Panc1 (cell line): ENCODE measurements at regions not wholly inside any gene's neighbourhood (a gene's known extent, or its start where the extent isn't known, plus 50 kb on each side); places are given as distances from the start of the nearest gene placed in this dataset.

Source experiments
- ATAC-seq: fragments of 200-7000 bp; cut with Tn5 transposase; 2 replicates; pipeline ENCODE4 v1.9.1; 2020; ENCODE audit warnings: mild to moderate bottlenecking, moderate library complexity
- BruUV-seq: library from RNA; stranded (reverse); fragments of 400-500 nt; replicated peaks from 2 replicates; lab custom pipeline; 2021; lab: Mats Ljungman, UMichigan
- CTCF ChIA-PET: fragments of 300-600 bp; sonication (Branson Sonifier 250); formaldehyde crosslinking; loops from one replicate; lab custom pipeline; 2022; ENCODE audit warnings: antibody characterized with exemption; lab: Charles Lee
- POLR2A ChIA-PET: fragments of 300-600 bp; sonication (Branson Sonifier 250); formaldehyde crosslinking; loops from one replicate; lab custom pipeline; 2022; ENCODE audit warnings: antibody characterized with exemption; lab: Charles Lee
- DNase-seq: peaks from one replicate; pipeline ENCODE4 v3.0.0-alpha.2; 2010; ENCODE audit warnings: low read depth, low spot score
- H3K27ac ChIP-seq: 2 replicates; pipeline ENCODE4 v1.5.1; 2011; ENCODE audit warnings: mild to moderate bottlenecking, low read length, inconsistent platforms
- H3K27me3 ChIP-seq: fragments of 200-500 bp; sonication (Bioruptor generic); 2 replicates; pipeline ENCODE4 v1.6.0; 2014; ENCODE audit warnings: low read length, inconsistent platforms; ENCODE audit not compliant: control insufficient read depth, insufficient read depth
- H3K36me3 ChIP-seq: fragments of 200-500 bp; sonication (Bioruptor generic); 2 replicates; pipeline ENCODE4 v1.5.1; 2014; ENCODE audit warnings: inconsistent platforms, mild to moderate bottlenecking, low read length, moderate library complexity; ENCODE audit not compliant: control insufficient read depth, insufficient read depth
- H3K4me1 ChIP-seq: 2 replicates; pipeline ENCODE4 v1.5.1; 2011; ENCODE audit warnings: inconsistent platforms, mild to moderate bottlenecking, low read length, moderate library complexity; ENCODE audit not compliant: control insufficient read depth, insufficient read depth
- H3K4me3 ChIP-seq, 2 experiments: 2 replicates each; pipeline ENCODE4 v1.5.1; 2011 to 2012; ENCODE audit warnings: low read depth in 2 of 2, low read length in 2 of 2, mild to moderate bottlenecking in 2 of 2, inconsistent platforms in 1 of 2, moderate library complexity in 1 of 2
- H3K9me3 ChIP-seq: fragments of 200-500 bp; sonication (Bioruptor generic); 2 replicates; pipeline ENCODE4 v1.5.1; 2014; ENCODE audit warnings: low read depth, mild to moderate bottlenecking, inconsistent platforms, low read length, moderate library complexity; ENCODE audit not compliant: control insufficient read depth, insufficient read depth
- POLR2AphosphoS5 ChIP-seq: IDR thresholded peaks from 2 replicates; pipeline ENCODE4 v1.6.1; 2012; ENCODE audit warnings: mild to moderate bottlenecking, low read depth, low read length, moderate library complexity
- SIN3A ChIP-seq: IDR thresholded peaks from 2 replicates; pipeline ENCODE4 v1.6.1; 2012; ENCODE audit warnings: low read depth, mild to moderate bottlenecking, low read length, moderate library complexity, borderline replicate concordance; ENCODE audit not compliant: insufficient read depth
- TCF7L2 ChIP-seq: IDR thresholded peaks from 2 replicates; pipeline ENCODE4 v1.6.1; 2011; ENCODE audit warnings: mild to moderate bottlenecking, low read depth, low read length, inconsistent platforms
- in situ Hi-C: cut with HindIII; loops from 2 replicates; pipeline ENCODE4 v1.10.0; 2016; ENCODE audit warnings: low sequenced_read_pairs, low pct_unique_long_range_greater_than_20kb
- intact Hi-C: fragments of 100-400 bp; cut with micrococcal nuclease; formaldehyde crosslinking; loops from one replicate; pipeline ENCODE4 v1.10.0; 2022; ENCODE audit not compliant: unreplicated experiment
- TF ChIP-seq, protein P1 (sequence below): fragments of 450-650 bp; IDR thresholded peaks from 2 replicates; pipeline ENCODE4 v1.5.1; 2017; ENCODE audit warnings: mild to moderate bottlenecking
- TF ChIP-seq, protein P2 (sequence below), 2 experiments: IDR thresholded peaks; 2 replicates each; pipeline ENCODE4 v1.6.1; 2011 to 2012; ENCODE audit warnings: low read depth in 2 of 2, control low read depth in 1 of 2, low read length in 1 of 2, mild to moderate bottlenecking in 1 of 2, moderate library complexity in 1 of 2; ENCODE audit not compliant: insufficient read depth in 1 of 2

DNA sequence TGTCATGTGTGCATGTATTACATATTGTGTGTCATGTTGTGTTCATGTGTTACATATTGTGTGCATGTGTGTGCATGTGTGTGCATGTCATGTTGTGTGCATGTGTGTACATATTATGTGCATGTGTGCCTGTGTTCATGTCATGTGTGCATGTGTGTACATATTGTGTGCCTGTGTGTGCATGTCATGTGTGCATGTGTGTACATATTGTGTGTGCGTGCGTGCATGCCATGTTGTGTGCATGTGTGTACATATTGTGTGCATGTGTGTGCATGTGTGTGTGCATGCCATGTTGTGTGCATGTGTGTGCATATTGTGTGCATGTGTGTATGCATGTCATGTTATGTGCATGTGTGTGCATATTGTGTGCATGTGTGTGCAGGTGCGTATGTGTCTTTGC lies 267.1 kb downstream of the EIPR1 start:
- Histone ChIP-seq H3K9me3 (no peaks in the 10 kb centered on the region), H3K36me3 (no peaks in the 10 kb centered on the region), H3K4me3 (no peak overlapping the region), H3K27ac (no peak overlapping the region), H3K4me1 (peaks cover 1% of the 10 kb centered on the region; the same call in 1 of the 2 replicates), H3K27me3 (no peaks in the 10 kb centered on the region)
- in situ Hi-C loops, result no loop called here
- ATAC-seq (no peak), DNase-seq (no peak)
- ChIA-PET CTCF (no interaction called here), POLR2A (no interaction called here)
- no TSS peak for BruUV-seq
- TF ChIP-seq, protein P1, sequence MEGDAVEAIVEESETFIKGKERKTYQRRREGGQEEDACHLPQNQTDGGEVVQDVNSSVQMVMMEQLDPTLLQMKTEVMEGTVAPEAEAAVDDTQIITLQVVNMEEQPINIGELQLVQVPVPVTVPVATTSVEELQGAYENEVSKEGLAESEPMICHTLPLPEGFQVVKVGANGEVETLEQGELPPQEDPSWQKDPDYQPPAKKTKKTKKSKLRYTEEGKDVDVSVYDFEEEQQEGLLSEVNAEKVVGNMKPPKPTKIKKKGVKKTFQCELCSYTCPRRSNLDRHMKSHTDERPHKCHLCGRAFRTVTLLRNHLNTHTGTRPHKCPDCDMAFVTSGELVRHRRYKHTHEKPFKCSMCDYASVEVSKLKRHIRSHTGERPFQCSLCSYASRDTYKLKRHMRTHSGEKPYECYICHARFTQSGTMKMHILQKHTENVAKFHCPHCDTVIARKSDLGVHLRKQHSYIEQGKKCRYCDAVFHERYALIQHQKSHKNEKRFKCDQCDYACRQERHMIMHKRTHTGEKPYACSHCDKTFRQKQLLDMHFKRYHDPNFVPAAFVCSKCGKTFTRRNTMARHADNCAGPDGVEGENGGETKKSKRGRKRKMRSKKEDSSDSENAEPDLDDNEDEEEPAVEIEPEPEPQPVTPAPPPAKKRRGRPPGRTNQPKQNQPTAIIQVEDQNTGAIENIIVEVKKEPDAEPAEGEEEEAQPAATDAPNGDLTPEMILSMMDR, result no peak
- TF ChIP-seq POLR2AphosphoS5 (no peak), TCF7L2 (no peak), SIN3A (no peak)
- TF ChIP-seq, protein P2, sequence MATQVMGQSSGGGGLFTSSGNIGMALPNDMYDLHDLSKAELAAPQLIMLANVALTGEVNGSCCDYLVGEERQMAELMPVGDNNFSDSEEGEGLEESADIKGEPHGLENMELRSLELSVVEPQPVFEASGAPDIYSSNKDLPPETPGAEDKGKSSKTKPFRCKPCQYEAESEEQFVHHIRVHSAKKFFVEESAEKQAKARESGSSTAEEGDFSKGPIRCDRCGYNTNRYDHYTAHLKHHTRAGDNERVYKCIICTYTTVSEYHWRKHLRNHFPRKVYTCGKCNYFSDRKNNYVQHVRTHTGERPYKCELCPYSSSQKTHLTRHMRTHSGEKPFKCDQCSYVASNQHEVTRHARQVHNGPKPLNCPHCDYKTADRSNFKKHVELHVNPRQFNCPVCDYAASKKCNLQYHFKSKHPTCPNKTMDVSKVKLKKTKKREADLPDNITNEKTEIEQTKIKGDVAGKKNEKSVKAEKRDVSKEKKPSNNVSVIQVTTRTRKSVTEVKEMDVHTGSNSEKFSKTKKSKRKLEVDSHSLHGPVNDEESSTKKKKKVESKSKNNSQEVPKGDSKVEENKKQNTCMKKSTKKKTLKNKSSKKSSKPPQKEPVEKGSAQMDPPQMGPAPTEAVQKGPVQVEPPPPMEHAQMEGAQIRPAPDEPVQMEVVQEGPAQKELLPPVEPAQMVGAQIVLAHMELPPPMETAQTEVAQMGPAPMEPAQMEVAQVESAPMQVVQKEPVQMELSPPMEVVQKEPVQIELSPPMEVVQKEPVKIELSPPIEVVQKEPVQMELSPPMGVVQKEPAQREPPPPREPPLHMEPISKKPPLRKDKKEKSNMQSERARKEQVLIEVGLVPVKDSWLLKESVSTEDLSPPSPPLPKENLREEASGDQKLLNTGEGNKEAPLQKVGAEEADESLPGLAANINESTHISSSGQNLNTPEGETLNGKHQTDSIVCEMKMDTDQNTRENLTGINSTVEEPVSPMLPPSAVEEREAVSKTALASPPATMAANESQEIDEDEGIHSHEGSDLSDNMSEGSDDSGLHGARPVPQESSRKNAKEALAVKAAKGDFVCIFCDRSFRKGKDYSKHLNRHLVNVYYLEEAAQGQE (IDR thresholded peaks at IDR 0.05; ENCODE audit: insufficient read depth in 1 of 2, low read depth in 2 of 2, low read length in 1 of 2), result no peak
- intact Hi-C loops, result no loop called here

DNA sequence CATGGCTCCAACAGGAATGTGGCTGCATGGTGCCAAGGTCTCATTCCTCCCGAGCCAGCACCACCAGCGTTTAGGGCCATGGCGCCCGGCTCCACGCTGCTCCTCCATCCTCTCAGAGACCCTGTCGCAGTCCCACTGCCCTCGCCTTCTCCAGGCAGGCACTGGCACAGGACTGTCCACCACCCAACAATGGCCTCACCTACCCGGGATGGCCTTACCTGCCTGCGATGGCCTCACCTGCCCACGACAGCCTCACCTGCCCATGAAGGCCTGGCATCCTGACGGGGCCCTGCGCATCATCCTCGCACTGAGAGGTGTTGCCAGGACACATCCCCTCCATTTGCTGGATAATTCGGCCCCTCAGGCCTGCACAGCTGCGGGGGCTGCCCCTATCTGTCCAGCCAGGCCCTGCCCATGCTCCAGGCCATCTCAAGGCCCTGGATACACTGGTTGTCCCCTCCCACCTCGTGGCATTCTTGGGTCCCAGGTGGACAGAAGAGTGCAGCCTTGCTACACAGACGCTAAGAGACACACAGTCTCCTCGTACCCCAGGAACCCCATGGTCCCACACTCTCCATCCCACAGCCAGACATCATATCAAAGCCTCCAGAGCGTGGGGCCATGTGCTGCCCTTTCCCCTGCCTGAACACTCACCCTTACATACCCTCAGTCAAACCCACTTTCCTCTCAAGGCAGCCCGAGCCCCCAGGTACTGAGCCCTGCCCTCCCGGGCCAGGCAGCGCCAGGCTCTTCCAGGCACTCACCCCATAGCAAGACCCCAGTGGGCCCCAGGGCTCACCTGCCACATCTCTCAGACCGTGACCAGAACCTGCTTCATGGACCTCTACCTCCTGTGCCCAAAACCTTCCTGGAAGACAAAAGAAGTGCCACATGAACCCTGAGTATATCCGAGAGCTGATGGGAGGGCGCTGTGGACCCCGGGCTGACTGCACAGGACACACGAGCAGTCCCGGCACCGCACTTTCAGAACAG lies 268.6 kb downstream of the EIPR1 start:
- ChIA-PET POLR2A (no interaction called here), CTCF (no interaction called here)
- no peak for ATAC-seq
- Histone ChIP-seq H3K4me3 (no peak overlapping the region), H3K9me3 (no peaks in the 10 kb centered on the region), H3K27ac (no peak overlapping the region), H3K36me3 (no peaks in the 10 kb centered on the region), H3K27me3 (no peaks in the 10 kb centered on the region), H3K4me1 (peaks cover 4% of the 10 kb centered on the region; the same call in 1 of the 2 replicates)
- TF ChIP-seq TCF7L2 (no peak), POLR2AphosphoS5 (no peak), SIN3A (no peak)
- TF ChIP-seq, protein P2 (IDR thresholded peaks at IDR 0.05; ENCODE audit: insufficient read depth in 1 of 2, low read depth in 2 of 2, low read length in 1 of 2), result no peak
- BruUV-seq, result no TSS peak
- no peak for DNase-seq
- intact Hi-C loops (no loop called here), in situ Hi-C loops (no loop called here)
